ENCODE measurements at regions not wholly inside any gene's neighbourhood (a gene's known extent, or its start where the extent isn't known, plus 50 kb on each side); places are given as distances from the start of the nearest gene placed in this dataset.
A peak's percentile ranks its signal among the peaks of the same experiment; 100 is the strongest.

GRCh38 chr10:98332623-98333269, 64.8 kb upstream of the LOXL4 start:
- no peaks in the 10 kb centered on the region for H3K4me1 Mint-ChIP-seq
- intact Hi-C loops (cut with DNase I, micrococcal nuclease), result no loop called here
- peaks cover 3% of the 10 kb centered on the region for H3K27me3 Mint-ChIP-seq
- ATAC-seq (no peak), DNase-seq (no peak)
- H3K36me3 Mint-ChIP-seq (ENCODE audit: low read depth), result no peaks in the 10 kb centered on the region
- no peak overlapping the region for H3K4me3 Mint-ChIP-seq
- ChIA-PET POLR2A (no interaction called here), CTCF (interaction anchor here (0.9 kb wide), 1 partner anchor 41 kb away, joined by 3 read pairs; no protein-coding TSS in a partner anchor)
- peaks cover 1% of the 10 kb centered on the region for H3K9me3 Mint-ChIP-seq (ENCODE audit: low read depth)
- no peak overlapping the region for H3K27ac Mint-ChIP-seq

- H3K36me3 Mint-ChIP-seq (ENCODE audit: low read depth), result no peaks in the 10 kb centered on the region
- H3K9me3 Mint-ChIP-seq (ENCODE audit: low read depth), result peaks cover 1% of the 10 kb centered on the region
- no peak overlapping the region for H3K27ac Mint-ChIP-seq
- no peak overlapping the region for H3K4me3 Mint-ChIP-seq
- H3K4me1 Mint-ChIP-seq, result no peaks in the 10 kb centered on the region
- ChIA-PET POLR2A (no interaction called here), CTCF (no interaction called here)
- H3K27me3 Mint-ChIP-seq, result peaks cover 3% of the 10 kb centered on the region
- ATAC-seq (no peak), DNase-seq (peak; percentile 38)
- intact Hi-C loops (cut with DNase I, micrococcal nuclease), result no loop called here
These were observed 63.9 kb upstream of the LOXL4 start for GRCh38 chr10:98331885-98332284.

DNA sequence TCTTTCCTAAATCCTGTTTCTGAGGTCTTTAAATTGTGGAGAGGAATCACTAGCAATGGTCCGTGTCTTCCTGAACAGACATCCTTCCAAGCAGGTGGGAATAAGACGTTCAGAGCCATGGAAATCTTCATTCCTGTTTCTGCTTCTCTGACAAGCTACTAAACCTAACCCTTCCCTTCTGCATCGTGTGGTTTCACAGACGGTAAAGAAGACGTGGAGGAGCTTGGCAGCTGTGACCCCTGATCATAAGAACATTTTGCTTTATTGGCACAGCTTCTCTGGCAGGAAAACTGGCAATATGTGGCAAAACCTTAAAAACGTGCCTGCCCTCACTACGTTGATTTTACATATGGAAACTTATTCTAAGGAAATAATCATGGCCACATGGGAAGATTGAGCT, 63.0 kb upstream of the LOXL4 start:
- DNase-seq, result no peak
- CTCF ChIA-PET, result interaction anchor here (0.7 kb wide), 2 partner anchors 18 to 281 kb away, joined by 3 read pairs; no protein-coding TSS in a partner anchor
- Mint-ChIP-seq H3K27me3 (peaks cover 6% of the 10 kb centered on the region), H3K36me3 (ENCODE audit: low read depth) (no peaks in the 10 kb centered on the region), H3K4me1 (no peaks in the 10 kb centered on the region), H3K4me3 (no peak overlapping the region), H3K9me3 (ENCODE audit: low read depth) (peaks cover 1% of the 10 kb centered on the region), H3K27ac (no peak overlapping the region)
- intact Hi-C loops (cut with DNase I, micrococcal nuclease), result no loop called here
- no peak for ATAC-seq
- POLR2A ChIA-PET, result no interaction called here

- POLR2A ChIA-PET, result no interaction called here
- intact Hi-C loops (cut with DNase I, micrococcal nuclease), result no loop called here
- no peak for ATAC-seq
- H3K9me3 Mint-ChIP-seq (ENCODE audit: low read depth), result peaks cover 1% of the 10 kb centered on the region
- CTCF ChIA-PET, result interaction anchor here (0.5 to 0.9 kb wide), 5 partner anchors 14 to 414 kb away, joined by 3 to 4 read pairs (median 3); no protein-coding TSS in a partner anchor
- no peak for DNase-seq
- peaks cover 4% of the 10 kb centered on the region for H3K27me3 Mint-ChIP-seq
- no peak overlapping the region for H3K27ac Mint-ChIP-seq
- H3K36me3 Mint-ChIP-seq (ENCODE audit: low read depth), result no peaks in the 10 kb centered on the region
- no peaks in the 10 kb centered on the region for H3K4me1 Mint-ChIP-seq
- no peak overlapping the region for H3K4me3 Mint-ChIP-seq
These were observed 60.6 kb upstream of the LOXL4 start for GRCh38 chr10:98328640-98329039.

- ChIA-PET CTCF (interaction anchor here (0.5 to 0.9 kb wide), 3 partner anchors 18 to 413 kb away, joined by 3 read pairs; no protein-coding TSS in a partner anchor), POLR2A (no interaction called here)
- peaks cover 1% of the 10 kb centered on the region for H3K9me3 Mint-ChIP-seq (ENCODE audit: low read depth)
- H3K4me3 Mint-ChIP-seq, result no peak overlapping the region
- H3K4me1 Mint-ChIP-seq, result no peaks in the 10 kb centered on the region
- no peak for ATAC-seq
- no peak for DNase-seq
- H3K27ac Mint-ChIP-seq, result no peak overlapping the region
- intact Hi-C loops (cut with DNase I, micrococcal nuclease), result no loop called here
- H3K36me3 Mint-ChIP-seq (ENCODE audit: low read depth), result no peaks in the 10 kb centered on the region
- peaks cover 4% of the 10 kb centered on the region for H3K27me3 Mint-ChIP-seq
These were observed 60.2 kb upstream of the LOXL4 start for GRCh38 chr10:98328163-98328562.

GRCh38 chr10:98326621-98327027, 58.6 kb upstream of the LOXL4 start:
- Mint-ChIP-seq H3K27me3 (peaks cover 4% of the 10 kb centered on the region), H3K4me1 (no peaks in the 10 kb centered on the region), H3K36me3 (ENCODE audit: low read depth) (no peaks in the 10 kb centered on the region), H3K9me3 (ENCODE audit: low read depth) (peaks cover 1% of the 10 kb centered on the region), H3K27ac (no peak overlapping the region), H3K4me3 (no peak overlapping the region)
- no peak for ATAC-seq
- ChIA-PET POLR2A (no interaction called here), CTCF (interaction anchor here (0.6 kb wide), 1 partner anchor 158 kb away, joined by 5 read pairs; no protein-coding TSS in a partner anchor)
- intact Hi-C loops (cut with DNase I, micrococcal nuclease), result no loop called here
- no peak for DNase-seq

- intact Hi-C loops (cut with DNase I, micrococcal nuclease), result no loop called here
- Mint-ChIP-seq H3K27me3 (peaks cover 5% of the 10 kb centered on the region), H3K4me1 (no peaks in the 10 kb centered on the region), H3K27ac (no peak overlapping the region), H3K9me3 (ENCODE audit: low read depth) (peaks cover under 1% of the 10 kb centered on the region), H3K36me3 (ENCODE audit: low read depth) (no peaks in the 10 kb centered on the region), H3K4me3 (no peak overlapping the region)
- CTCF ChIA-PET, result no interaction called here
- peak; percentile 22 for DNase-seq
- peak; percentile 42 for ATAC-seq
- POLR2A ChIA-PET, result no interaction called here
These were observed 55.5 kb upstream of the LOXL4 start for GRCh38 chr10:98323221-98324164.

DNA sequence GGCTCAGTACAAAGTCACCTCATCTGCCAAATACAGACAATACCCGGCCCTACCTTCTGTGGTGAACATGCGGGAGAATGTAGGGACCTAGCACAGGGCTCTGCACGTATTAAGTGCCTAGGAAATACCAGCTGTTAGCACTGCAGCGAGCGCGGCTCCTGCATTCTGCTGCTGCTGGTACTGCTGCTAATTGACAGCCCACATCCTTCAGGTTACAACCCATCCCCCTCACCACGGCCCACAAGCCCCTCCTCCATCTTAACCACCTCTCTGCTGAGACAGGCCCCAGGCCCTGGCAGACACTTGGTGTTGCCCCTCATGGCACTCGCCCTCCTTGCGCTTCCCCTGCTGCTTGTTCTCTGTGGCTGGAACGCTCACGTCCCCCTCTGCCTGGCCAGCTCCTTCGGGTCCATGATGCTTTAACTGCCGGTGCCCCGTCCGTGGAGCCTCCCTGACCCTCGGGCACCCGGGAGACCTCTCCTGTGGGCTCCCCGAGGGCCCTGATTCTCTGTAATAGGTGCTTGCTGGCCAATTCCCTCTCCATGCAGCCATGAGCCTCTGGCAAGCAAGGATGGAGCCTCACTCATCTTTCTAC, 53.3 kb upstream of the LOXL4 start:
- Mint-ChIP-seq H3K36me3 (ENCODE audit: low read depth) (no peaks in the 10 kb centered on the region), H3K27me3 (peaks cover 2% of the 10 kb centered on the region), H3K27ac (no peak overlapping the region), H3K4me3 (no peak overlapping the region), H3K4me1 (no peaks in the 10 kb centered on the region), H3K9me3 (ENCODE audit: low read depth) (no peaks in the 10 kb centered on the region)
- ATAC-seq (no peak), DNase-seq (no peak)
- ChIA-PET POLR2A (no interaction called here), CTCF (no interaction called here)
- intact Hi-C loops (cut with DNase I, micrococcal nuclease), result no loop called here

DNA sequence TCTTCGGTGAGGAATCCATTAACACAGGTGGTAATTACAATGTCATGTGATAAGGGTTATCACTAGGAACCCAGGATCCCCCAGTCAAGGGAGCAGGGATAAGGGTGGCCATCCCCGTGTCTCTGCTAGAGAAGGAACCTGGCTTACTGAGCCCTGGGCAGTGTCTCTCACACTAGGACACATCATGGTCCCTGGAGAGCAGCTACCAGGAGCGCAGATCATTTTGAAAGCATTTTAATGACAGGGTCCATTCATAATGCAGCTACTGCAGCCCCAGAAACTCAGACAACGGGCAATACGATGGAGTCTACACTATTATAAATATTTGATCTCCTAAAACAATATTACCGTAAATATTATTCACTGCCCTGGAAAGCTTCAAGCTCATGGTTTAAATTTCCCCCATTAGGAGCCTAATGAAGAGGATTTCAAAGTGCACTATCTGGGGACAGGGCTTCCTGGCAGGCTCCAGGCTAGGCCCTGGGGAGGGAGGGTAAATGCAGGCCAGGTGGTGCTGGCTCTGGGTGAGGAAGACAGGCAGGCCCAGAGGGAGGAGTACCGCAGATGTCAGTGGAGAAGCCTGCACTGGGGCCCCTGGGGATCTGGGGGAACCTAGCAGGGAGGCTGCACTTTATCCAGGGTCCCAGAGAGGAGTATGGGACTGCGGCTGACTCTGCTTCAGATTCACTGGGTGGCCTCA, 52.6 kb upstream of the LOXL4 start:
- ATAC-seq, result no peak
- Mint-ChIP-seq H3K27ac (no peak overlapping the region), H3K27me3 (peaks cover 1% of the 10 kb centered on the region), H3K9me3 (ENCODE audit: low read depth) (no peaks in the 10 kb centered on the region), H3K4me3 (no peak overlapping the region), H3K36me3 (ENCODE audit: low read depth) (no peaks in the 10 kb centered on the region), H3K4me1 (no peaks in the 10 kb centered on the region)
- intact Hi-C loops (cut with DNase I, micrococcal nuclease), result no loop called here
- ChIA-PET CTCF (no interaction called here), POLR2A (no interaction called here)
- DNase-seq, result no peak

DNA sequence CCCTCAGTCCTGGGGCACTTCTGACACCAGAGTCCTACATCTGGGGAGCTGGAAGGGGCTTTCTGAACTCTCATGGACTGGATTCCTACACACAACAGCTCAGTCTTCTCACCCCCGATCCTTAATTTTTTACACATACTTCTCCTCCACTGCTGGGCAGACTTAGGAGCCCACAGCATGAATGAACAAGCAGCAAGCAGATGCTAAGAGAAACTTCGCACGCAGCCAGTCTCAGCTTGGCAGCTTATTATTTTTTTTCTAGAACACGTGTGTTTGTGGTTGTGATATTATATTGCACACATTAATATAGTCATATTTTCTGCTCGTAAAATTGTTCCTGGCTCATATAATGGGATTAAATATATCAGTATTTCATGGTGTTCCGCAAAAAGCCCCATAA, 50.9 kb upstream of the LOXL4 start:
- Mint-ChIP-seq H3K27ac (no peak overlapping the region), H3K4me3 (no peak overlapping the region), H3K9me3 (ENCODE audit: low read depth) (no peaks in the 10 kb centered on the region), H3K4me1 (no peaks in the 10 kb centered on the region), H3K36me3 (ENCODE audit: low read depth) (no peaks in the 10 kb centered on the region), H3K27me3 (peaks cover 4% of the 10 kb centered on the region)
- ChIA-PET POLR2A (no interaction called here), CTCF (interaction anchor here (1.3 kb wide), 1 partner anchor 10 kb away, joined by 7 read pairs; no protein-coding TSS in a partner anchor)
- DNase-seq (no peak), ATAC-seq (no peak)
- intact Hi-C loops (cut with DNase I, micrococcal nuclease), result no loop called here
